HepG2 (cell line): ENCODE measurements at regions not wholly inside any gene's neighbourhood (a gene's known extent, or its start where the extent isn't known, plus 50 kb on each side); places are given as distances from the start of the nearest gene placed in this dataset.
A peak's percentile ranks its signal among the peaks of the same experiment; 100 is the strongest.

Source experiments
- ATAC-seq: fragments of 200-7000 bp; cut with Tn5 transposase; 3 replicates; pipeline ENCODE4 v1.9.1; 2020; ENCODE audit warnings: mild to moderate bottlenecking, moderate library complexity
- BruUV-seq: library from RNA; stranded (reverse); fragments of 400-500 nt; replicated peaks from 2 replicates; lab custom pipeline; 2021; lab: Mats Ljungman, UMichigan
- CTCF ChIA-PET: fragments of 300-600 bp; formaldehyde crosslinking; extraction: SDS; loops from one replicate; lab custom pipeline; 2021; ENCODE audit warnings: low total read pairs, inconsistent platforms, low intra/inter-chr PET ratio; lab: Yijun Ruan, JAX
- POLR2A ChIA-PET: fragments of 350-600 bp; sonication (Branson Sonifier 250); formaldehyde crosslinking; loops from one replicate; lab custom pipeline; 2020; ENCODE audit warnings: antibody characterized with exemption, inconsistent platforms; lab: Yijun Ruan, JAX
- DNase-seq: peaks from one replicate; pipeline ENCODE4 v3.0.0-alpha.2; 2015; ENCODE audit warnings: low spot score
- FAIRE-seq: peaks from 3 replicates; lab custom pipeline; 2011; peaks lifted over from hg19 to GRCh38; lab: Jason Lieb, UNC
- H2AFZ ChIP-seq: one replicate; pipeline ENCODE4 v1.6.1; 2011; ENCODE audit warnings: low read length, inconsistent platforms
- H3K27ac ChIP-seq: fragments of 300-600 bp; 3 replicates; pipeline ENCODE4 v1.8.0; 2011; ENCODE audit warnings: mixed run types, mild to moderate bottlenecking, mixed read lengths, low read length, inconsistent platforms; ENCODE audit not compliant: insufficient read depth; ENCODE audit errors: extremely low read length
- H3K27me3 ChIP-seq, 2 experiments: fragments of 200-600 bp in 1 of 2; 2 replicates in 1 of 2; 3 replicates in 1 of 2; pipeline versions ENCODE4 v1.6.0 to v1.8.0; 2011; ENCODE audit warnings: low read length in 2 of 2, mild to moderate bottlenecking in 2 of 2, moderate library complexity in 2 of 2, inconsistent platforms in 1 of 2; ENCODE audit not compliant: insufficient read depth in 2 of 2, control insufficient read depth in 1 of 2
- H3K36me3 ChIP-seq, 2 experiments: fragments of 200-600 bp in 1 of 2; replicated peaks in 1 of 2; 2 replicates in 1 of 2; 3 replicates in 1 of 2; pipeline versions ENCODE4 v1.5.1 to v1.8.0; 2011; ENCODE audit warnings: low read length in 2 of 2, inconsistent platforms in 1 of 2; ENCODE audit not compliant: insufficient read depth in 2 of 2, control insufficient read depth in 1 of 2
- H3K4me1 ChIP-seq: 2 replicates; pipeline ENCODE4 v1.5.1; 2012; ENCODE audit warnings: low read length, inconsistent platforms; ENCODE audit not compliant: insufficient read depth
- H3K4me2 ChIP-seq: 2 replicates; pipeline ENCODE4 v1.6.0; 2011; ENCODE audit warnings: low read depth, low read length, inconsistent platforms
- H3K4me3 ChIP-seq, 3 experiments: fragments of 200-600 bp in 1 of 3; sonication (generic), shearing (Covaris generic) in 1 of 3; replicated peaks in 1 of 3; 2 replicates each; pipeline ENCODE4 v1.5.1; 2011 to 2016; ENCODE audit warnings: low read length in 3 of 3, inconsistent platforms in 2 of 3, low read depth in 2 of 3, mild to moderate bottlenecking in 2 of 3, control low read depth in 1 of 3, mixed read lengths in 1 of 3; ENCODE audit not compliant: insufficient read depth in 1 of 3
- H3K79me2 ChIP-seq: one replicate; pipeline ENCODE4 v1.6.1; 2011; ENCODE audit warnings: low read length, inconsistent platforms; ENCODE audit not compliant: insufficient read depth
- H3K9ac ChIP-seq: 2 replicates; pipeline ENCODE4 v1.6.0; 2011; ENCODE audit warnings: mild to moderate bottlenecking, low read depth, low read length, inconsistent platforms; ENCODE audit not compliant: insufficient read depth
- H3K9me3 ChIP-seq: 2 replicates; pipeline ENCODE4 v1.5.1; 2012; ENCODE audit warnings: mild to moderate bottlenecking, low read length
- H4K20me1 ChIP-seq: 2 replicates; pipeline ENCODE4 v1.6.0; 2011; ENCODE audit warnings: inconsistent platforms, mild to moderate bottlenecking, low read length, moderate library complexity; ENCODE audit not compliant: insufficient read depth
- CEBPB ChIP-seq: IDR thresholded peaks from 2 replicates; pipeline ENCODE4 v1.6.1; 2011; ENCODE audit warnings: low read depth, low read length, improper control_type of control experiment, borderline replicate concordance
- FOXC1 ChIP-seq: sonication (generic); formaldehyde crosslinking; IDR thresholded peaks from 2 replicates; pipeline ENCODE4 v1.8.0; 2022; ENCODE audit warnings: mild to moderate bottlenecking, missing genetic modification reagents, borderline replicate concordance
- KDM2A ChIP-seq: sonication (generic); formaldehyde crosslinking; IDR thresholded peaks from 2 replicates; pipeline ENCODE4 v1.4.0; 2020; ENCODE audit warnings: low read depth, missing genetic modification reagents, borderline replicate concordance
- KLF9 ChIP-seq: IDR thresholded peaks from 2 replicates; pipeline ENCODE4 v1.6.1; 2016; ENCODE audit warnings: low read depth
- RARG ChIP-seq: sonication (generic); formaldehyde crosslinking; IDR thresholded peaks from 2 replicates; pipeline ENCODE4 v1.4.0; 2020; ENCODE audit warnings: low read depth, mild to moderate bottlenecking, missing genetic modification reagents
- SRF ChIP-seq: IDR thresholded peaks from 2 replicates; pipeline ENCODE4 v1.6.1; 2011; ENCODE audit warnings: mild to moderate bottlenecking, low read depth, low read length, moderate library complexity
- ZNF558 ChIP-seq: sonication (generic); formaldehyde crosslinking; IDR thresholded peaks from 2 replicates; pipeline ENCODE4 v1.9.0; 2022; ENCODE audit warnings: mild to moderate bottlenecking, missing genetic modification reagents, borderline replicate concordance
- ZNF687 ChIP-seq: sonication (generic); formaldehyde crosslinking; IDR thresholded peaks from 2 replicates; pipeline ENCODE4 v1.5.1; 2020; ENCODE audit warnings: mild to moderate bottlenecking, missing genetic modification reagents, moderate library complexity
- WGBS: methylation state at CpG from one replicate; pipeline ENCODE4 v1.1.6; 2017; ENCODE audit warnings: low lambda C conversion rate; 5-methylcytosine and 5-hydroxymethylcytosine counted together
- in situ Hi-C: cut with HindIII; loops from 2 replicates; pipeline ENCODE4 v1.10.0; 2017; ENCODE audit warnings: low pct_unique_long_range_greater_than_20kb; ENCODE audit not compliant: extremely low pct_ligation_motif_present
- intact Hi-C: fragments of 100-400 bp; cut with micrococcal nuclease; formaldehyde crosslinking; loops from one replicate; pipeline ENCODE4 v1.10.0; 2022; ENCODE audit not compliant: unreplicated experiment
- TF ChIP-seq, protein P1 (sequence below): sonication (generic); formaldehyde crosslinking; IDR thresholded peaks from 2 replicates; pipeline ENCODE4 v1.4.0; 2020; ENCODE audit warnings: mild to moderate bottlenecking, low read depth, missing genetic modification reagents

- 32% methylated on average over 3 of the region's 3 CpGs for WGBS
- Histone ChIP-seq H3K9me3 (no peaks in the 10 kb centered on the region), H3K4me1 (peaks cover 26% of the 10 kb centered on the region), H3K4me2 (no peak overlapping the region), H3K36me3 (no peaks in the 10 kb centered on the region), H4K20me1 (no peaks in the 10 kb centered on the region), H3K27me3 (no peaks in the 10 kb centered on the region), H3K79me2 (no peaks in the 10 kb centered on the region), H3K9ac (no peak overlapping the region), H3K4me3 (no peak overlapping the region), H3K27ac (no peak overlapping the region), H2AFZ (no peak overlapping the region)
- ATAC-seq: no peak
- TF ChIP-seq CEBPB: peak; percentile 62
- no peak for TF ChIP-seq KDM2A (CRISPR knock-in tag)
- TF ChIP-seq SRF: 0 out of 2 replicates have a peak, but pooled peaks have one; percentile 25
- no peak for TF ChIP-seq ZNF558 (CRISPR knock-in tag)
- no peak for TF ChIP-seq RARG (CRISPR knock-in tag)
- intact Hi-C loops (no loop called here), in situ Hi-C loops (no loop called here)
- ChIA-PET POLR2A (no interaction called here), CTCF (no interaction called here)
- no TSS peak for BruUV-seq
- FAIRE-seq: no peak
- no peak for DNase-seq
Observed at GRCh38 chr4:156193800-156194199, 240.1 kb upstream of the CTSO start.

- no peak for DNase-seq
- ATAC-seq: no peak
- H3K4me2 ChIP-seq: no peak overlapping the region
- no peak overlapping the region for H2AFZ ChIP-seq
- peaks cover 26% of the 10 kb centered on the region for H3K4me1 ChIP-seq
- no peak overlapping the region for H3K9ac ChIP-seq
- no peak overlapping the region for H3K4me3 ChIP-seq
- H3K9me3 ChIP-seq: no peaks in the 10 kb centered on the region
- intact Hi-C loops (no loop called here), in situ Hi-C loops (no loop called here)
- ChIA-PET POLR2A (no interaction called here), CTCF (no interaction called here)
- FAIRE-seq: no peak
- H3K27me3 ChIP-seq: no peaks in the 10 kb centered on the region
- WGBS: 36% methylated on average over 2 of the region's 2 CpGs
- H3K36me3 ChIP-seq: no peaks in the 10 kb centered on the region
- H3K27ac ChIP-seq: no peak overlapping the region
- BruUV-seq: no TSS peak
- no peaks in the 10 kb centered on the region for H3K79me2 ChIP-seq
- TF ChIP-seq KLF9 (CRISPR knock-in tag) (no peak), FOXC1 (CRISPR knock-in tag) (no peak), ZNF687 (CRISPR knock-in tag) (no peak)
- TF ChIP-seq, protein P1, sequence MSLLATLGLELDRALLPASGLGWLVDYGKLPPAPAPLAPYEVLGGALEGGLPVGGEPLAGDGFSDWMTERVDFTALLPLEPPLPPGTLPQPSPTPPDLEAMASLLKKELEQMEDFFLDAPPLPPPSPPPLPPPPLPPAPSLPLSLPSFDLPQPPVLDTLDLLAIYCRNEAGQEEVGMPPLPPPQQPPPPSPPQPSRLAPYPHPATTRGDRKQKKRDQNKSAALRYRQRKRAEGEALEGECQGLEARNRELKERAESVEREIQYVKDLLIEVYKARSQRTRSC (CRISPR knock-in tag): no peak
- no peaks in the 10 kb centered on the region for H4K20me1 ChIP-seq
Observed at GRCh38 chr4:156193106-156193505, 239.4 kb upstream of the CTSO start.
